ENCODE measurements at regions not wholly inside any gene's neighbourhood (a gene's known extent, or its start where the extent isn't known, plus 50 kb on each side); places are given as distances from the start of the nearest gene placed in this dataset.

DNA sequence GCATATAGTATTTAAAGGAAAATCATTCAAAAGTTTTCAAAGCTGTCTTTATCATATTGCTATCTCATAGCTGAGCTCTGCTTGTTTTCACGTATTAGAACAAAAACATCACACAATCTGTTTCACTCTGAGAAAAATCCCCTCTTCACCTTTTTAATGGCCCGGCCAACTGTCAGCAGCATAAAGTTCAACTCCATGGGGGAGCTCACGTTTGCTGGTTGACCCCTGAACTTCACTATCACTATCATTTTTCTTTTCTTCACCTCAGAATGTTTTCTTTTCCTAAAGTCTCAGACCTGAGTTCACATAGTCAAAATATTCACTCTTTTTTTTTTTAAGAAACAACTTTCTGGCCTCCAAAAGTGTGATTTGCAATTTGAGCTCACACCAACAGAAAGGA, 374.4 kb upstream of the MARCKS start:
- H3K9me2 ChIP-seq (ENCODE audit: low read depth, low read length), result no peaks in the 10 kb centered on the region
- H4K20me1 ChIP-seq (ENCODE audit: insufficient read depth, low read length), result no peaks in the 10 kb centered on the region
- H3K4me1 ChIP-seq (ENCODE audit: insufficient read depth, low read length, severe bottlenecking), result no peaks in the 10 kb centered on the region
- no peak overlapping the region for H3K9ac ChIP-seq (ENCODE audit: low read length)
- no peaks in the 10 kb centered on the region for H3K79me2 ChIP-seq (ENCODE audit: insufficient read depth, low read length)
- no peaks in the 10 kb centered on the region for H3K27me3 ChIP-seq (ENCODE audit: insufficient read depth, low read length)
- no peak overlapping the region for H2AFZ ChIP-seq (ENCODE audit: low read length)
- H3F3A ChIP-seq (ENCODE audit: insufficient read depth, low read length), result no peaks in the 10 kb centered on the region
- TF ChIP-seq, protein P1, sequence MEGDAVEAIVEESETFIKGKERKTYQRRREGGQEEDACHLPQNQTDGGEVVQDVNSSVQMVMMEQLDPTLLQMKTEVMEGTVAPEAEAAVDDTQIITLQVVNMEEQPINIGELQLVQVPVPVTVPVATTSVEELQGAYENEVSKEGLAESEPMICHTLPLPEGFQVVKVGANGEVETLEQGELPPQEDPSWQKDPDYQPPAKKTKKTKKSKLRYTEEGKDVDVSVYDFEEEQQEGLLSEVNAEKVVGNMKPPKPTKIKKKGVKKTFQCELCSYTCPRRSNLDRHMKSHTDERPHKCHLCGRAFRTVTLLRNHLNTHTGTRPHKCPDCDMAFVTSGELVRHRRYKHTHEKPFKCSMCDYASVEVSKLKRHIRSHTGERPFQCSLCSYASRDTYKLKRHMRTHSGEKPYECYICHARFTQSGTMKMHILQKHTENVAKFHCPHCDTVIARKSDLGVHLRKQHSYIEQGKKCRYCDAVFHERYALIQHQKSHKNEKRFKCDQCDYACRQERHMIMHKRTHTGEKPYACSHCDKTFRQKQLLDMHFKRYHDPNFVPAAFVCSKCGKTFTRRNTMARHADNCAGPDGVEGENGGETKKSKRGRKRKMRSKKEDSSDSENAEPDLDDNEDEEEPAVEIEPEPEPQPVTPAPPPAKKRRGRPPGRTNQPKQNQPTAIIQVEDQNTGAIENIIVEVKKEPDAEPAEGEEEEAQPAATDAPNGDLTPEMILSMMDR (IDR thresholded peaks at IDR 0.05; ENCODE audit: low read length), result no peak
- TF ChIP-seq EZH2 (IDR thresholded peaks at IDR 0.05; ENCODE audit: borderline replicate concordance, low read length), result no peak
- H3K4me2 ChIP-seq (ENCODE audit: low read length), result no peak overlapping the region
- no peaks in the 10 kb centered on the region for H3K36me3 ChIP-seq (ENCODE audit: insufficient read depth, low read length)
- no peaks in the 10 kb centered on the region for H3K9me3 ChIP-seq (ENCODE audit: low read length)
- no peak overlapping the region for H3K4me3 ChIP-seq (ENCODE audit: low read depth, low read length, poor library complexity, severe bottlenecking)
- H3K27ac ChIP-seq (ENCODE audit: low read depth, low read length, poor library complexity, severe bottlenecking), result no peak overlapping the region

- H3K79me2 ChIP-seq (ENCODE audit: insufficient read depth, low read length), result no peaks in the 10 kb centered on the region
- no peak overlapping the region for H2AFZ ChIP-seq (ENCODE audit: low read length)
- H3K9ac ChIP-seq (ENCODE audit: low read length), result no peak overlapping the region
- no peaks in the 10 kb centered on the region for H3K9me3 ChIP-seq (ENCODE audit: low read length)
- H3K27ac ChIP-seq (ENCODE audit: low read depth, low read length, poor library complexity, severe bottlenecking), result no peak overlapping the region
- H3K36me3 ChIP-seq (ENCODE audit: insufficient read depth, low read length), result no peaks in the 10 kb centered on the region
- H3K4me3 ChIP-seq (ENCODE audit: low read depth, low read length, poor library complexity, severe bottlenecking), result no peak overlapping the region
- H3K4me2 ChIP-seq (ENCODE audit: low read length), result no peak overlapping the region
- TF ChIP-seq EZH2 (IDR thresholded peaks at IDR 0.05; ENCODE audit: borderline replicate concordance, low read length), result no peak
- TF ChIP-seq, protein P1 (IDR thresholded peaks at IDR 0.05; ENCODE audit: low read length), result no peak
- H3K27me3 ChIP-seq (ENCODE audit: insufficient read depth, low read length), result no peaks in the 10 kb centered on the region
- H3F3A ChIP-seq (ENCODE audit: insufficient read depth, low read length), result no peaks in the 10 kb centered on the region
- H4K20me1 ChIP-seq (ENCODE audit: insufficient read depth, low read length), result no peaks in the 10 kb centered on the region
- H3K4me1 ChIP-seq (ENCODE audit: insufficient read depth, low read length, severe bottlenecking), result no peaks in the 10 kb centered on the region
- H3K9me2 ChIP-seq (ENCODE audit: low read depth, low read length), result no peaks in the 10 kb centered on the region
Observed at GRCh38 chr6:113486199-113486598, 370.9 kb upstream of the MARCKS start.

DNA sequence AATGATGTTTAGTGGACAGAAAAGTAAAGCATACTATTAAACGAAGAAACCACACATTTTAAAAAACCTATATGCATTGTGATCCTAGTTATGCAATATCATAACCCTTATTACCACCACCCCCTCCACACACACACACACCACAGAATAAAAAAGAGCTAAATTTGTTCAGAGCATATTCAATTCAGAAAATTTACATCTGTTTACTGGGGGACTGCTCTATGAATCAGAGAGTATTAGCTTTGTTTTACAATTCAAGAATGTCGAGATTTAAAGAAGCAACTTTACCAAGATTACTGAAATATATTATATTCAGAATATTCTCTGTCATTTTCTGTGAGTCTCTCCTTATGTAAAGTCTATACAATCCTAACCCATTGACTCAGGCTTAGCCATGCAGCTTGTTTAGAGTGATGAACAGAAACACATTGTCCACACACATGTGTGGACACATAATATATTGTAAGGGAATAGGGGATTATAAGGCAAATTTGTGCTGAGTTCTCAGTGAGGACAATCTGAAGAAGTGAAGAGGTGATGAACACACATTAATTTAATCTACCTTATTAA, 369.6 kb upstream of the MARCKS start:
- no peaks in the 10 kb centered on the region for H3K36me3 ChIP-seq (ENCODE audit: insufficient read depth, low read length)
- H2AFZ ChIP-seq (ENCODE audit: low read length), result no peak overlapping the region
- no peak overlapping the region for H3K27ac ChIP-seq (ENCODE audit: low read depth, low read length, poor library complexity, severe bottlenecking)
- no peaks in the 10 kb centered on the region for H3K9me2 ChIP-seq (ENCODE audit: low read depth, low read length)
- H3K4me3 ChIP-seq (ENCODE audit: low read depth, low read length, poor library complexity, severe bottlenecking), result no peak overlapping the region
- no peak overlapping the region for H3K4me2 ChIP-seq (ENCODE audit: low read length)
- no peaks in the 10 kb centered on the region for H3K4me1 ChIP-seq (ENCODE audit: insufficient read depth, low read length, severe bottlenecking)
- no peaks in the 10 kb centered on the region for H3K79me2 ChIP-seq (ENCODE audit: insufficient read depth, low read length)
- H3K9ac ChIP-seq (ENCODE audit: low read length), result no peak overlapping the region
- H3F3A ChIP-seq (ENCODE audit: insufficient read depth, low read length), result no peaks in the 10 kb centered on the region
- H3K9me3 ChIP-seq (ENCODE audit: low read length), result no peaks in the 10 kb centered on the region
- TF ChIP-seq, protein P1 (IDR thresholded peaks at IDR 0.05; ENCODE audit: low read length), result no peak
- TF ChIP-seq EZH2 (IDR thresholded peaks at IDR 0.05; ENCODE audit: borderline replicate concordance, low read length), result no peak
- H3K27me3 ChIP-seq (ENCODE audit: insufficient read depth, low read length), result no peaks in the 10 kb centered on the region
- H4K20me1 ChIP-seq (ENCODE audit: insufficient read depth, low read length), result no peaks in the 10 kb centered on the region
